GM12801 (cell line): ENCODE measurements at regions not wholly inside any gene's neighbourhood (a gene's known extent, or its start where the extent isn't known, plus 50 kb on each side); places are given as distances from the start of the nearest gene placed in this dataset.

ENCODE experiments used
- CTCF ChIP-seq: IDR thresholded peaks from one replicate; pipeline ENCODE4 v1.5.1; 2011; ENCODE audit warnings: control low read depth; ENCODE audit not compliant: insufficient read length; ENCODE audit errors: extremely low read depth

- no peak for TF ChIP-seq CTCF
Observed at GRCh38 chr9:117622347-117622746, 81.9 kb upstream of the TLR4 start.

- TF ChIP-seq CTCF, result no peak
Observed at GRCh38 chr9:117616431-117616831, 87.8 kb upstream of the TLR4 start.

GRCh38 chr9:117612317-117612716 is 91.9 kb upstream of the TLR4 start:
- TF ChIP-seq CTCF, result no peak

GRCh38 chr9:117597977-117598376 is 106.2 kb upstream of the TLR4 start:
- TF ChIP-seq CTCF, result no peak

GRCh38 chr9:117596678-117597077 is 107.5 kb upstream of the TLR4 start:
- TF ChIP-seq CTCF, result no peak

- TF ChIP-seq CTCF, result no peak
Observed at GRCh38 chr9:117595650-117596049, 108.6 kb upstream of the TLR4 start.

GRCh38 chr9:117587263-117587662 is 116.9 kb upstream of the TLR4 start:
- TF ChIP-seq CTCF, result no peak

GRCh38 chr9:117574099-117574498 is 130.1 kb upstream of the TLR4 start:
- TF ChIP-seq CTCF, result no peak
